DND-41 (cell line): ENCODE measurements at regions not wholly inside any gene's neighbourhood (a gene's known extent, or its start where the extent isn't known, plus 50 kb on each side); places are given as distances from the start of the nearest gene placed in this dataset.

ENCODE experiments used
- ATAC-seq: fragments of 200-7000 bp; cut with Tn5 transposase; 3 replicates; pipeline ENCODE4 v1.9.1; 2021; ENCODE audit warnings: low read depth; ENCODE audit not compliant: insufficient read depth
- DNase-seq: peaks from one replicate; pipeline ENCODE4 v3.0.0-alpha.2; 2020
- H2AFZ ChIP-seq: 2 replicates; pipeline ENCODE4 v1.6.0; 2012; ENCODE audit warnings: low read depth, low read length
- H3K27ac ChIP-seq: 2 replicates; pipeline ENCODE4 v1.5.1; 2012; ENCODE audit warnings: low read length, inconsistent platforms
- H3K27me3 ChIP-seq: fragments of 200-600 bp; sonication (generic); 2 replicates; pipeline ENCODE4 v1.6.0; 2012; ENCODE audit warnings: low read length, mild to moderate bottlenecking, inconsistent platforms; ENCODE audit not compliant: insufficient read depth, poor library complexity
- H3K36me3 ChIP-seq: 2 replicates; pipeline ENCODE4 v1.5.1; 2012; ENCODE audit warnings: low read length, inconsistent platforms; ENCODE audit not compliant: insufficient read depth
- H3K4me1 ChIP-seq: 2 replicates; pipeline ENCODE4 v1.5.1; 2012; ENCODE audit warnings: mild to moderate bottlenecking, low read length; ENCODE audit not compliant: insufficient read depth
- H3K4me2 ChIP-seq: 2 replicates; pipeline ENCODE4 v1.6.0; 2012; ENCODE audit warnings: mild to moderate bottlenecking, moderate library complexity, low read length, inconsistent platforms; ENCODE audit not compliant: insufficient read depth
- H3K4me3 ChIP-seq, 2 experiments: fragments of 200-600 bp in 1 of 2; shearing (Covaris generic) in 1 of 2; 2 replicates each; pipeline ENCODE4 v1.5.1; 2012 to 2016; ENCODE audit warnings: inconsistent platforms in 2 of 2, low read length in 2 of 2, mild to moderate bottlenecking in 2 of 2, low read depth in 1 of 2, moderate library complexity in 1 of 2
- H3K79me2 ChIP-seq: 2 replicates; pipeline ENCODE4 v1.6.0; 2012; ENCODE audit warnings: low read length, inconsistent platforms; ENCODE audit not compliant: insufficient read depth
- H3K9ac ChIP-seq: 2 replicates; pipeline ENCODE4 v1.6.0; 2012; ENCODE audit warnings: low read depth, mild to moderate bottlenecking, inconsistent platforms, low read length, moderate library complexity
- H3K9me3 ChIP-seq: 2 replicates; pipeline ENCODE4 v1.5.1; 2012; ENCODE audit warnings: low read length, moderate library complexity, mild to moderate bottlenecking, inconsistent platforms; ENCODE audit not compliant: insufficient read depth, severe bottlenecking
- H4K20me1 ChIP-seq: 2 replicates; pipeline ENCODE4 v1.6.0; 2012; ENCODE audit warnings: low read length; ENCODE audit not compliant: insufficient read depth
- EZH2 ChIP-seq: IDR thresholded peaks from 3 replicates; pipeline ENCODE4 v1.6.1; 2012; ENCODE audit warnings: borderline replicate concordance, low read depth, mild to moderate bottlenecking, moderate library complexity, low read length, inconsistent platforms; ENCODE audit not compliant: severe bottlenecking
- TF ChIP-seq, protein P1 (sequence below): IDR thresholded peaks from 2 replicates; pipeline ENCODE4 v1.5.1; 2012; ENCODE audit warnings: borderline replicate concordance, low read length, moderate library complexity, mild to moderate bottlenecking; ENCODE audit not compliant: poor library complexity, severe bottlenecking; ENCODE audit errors: extremely low read depth

DNA sequence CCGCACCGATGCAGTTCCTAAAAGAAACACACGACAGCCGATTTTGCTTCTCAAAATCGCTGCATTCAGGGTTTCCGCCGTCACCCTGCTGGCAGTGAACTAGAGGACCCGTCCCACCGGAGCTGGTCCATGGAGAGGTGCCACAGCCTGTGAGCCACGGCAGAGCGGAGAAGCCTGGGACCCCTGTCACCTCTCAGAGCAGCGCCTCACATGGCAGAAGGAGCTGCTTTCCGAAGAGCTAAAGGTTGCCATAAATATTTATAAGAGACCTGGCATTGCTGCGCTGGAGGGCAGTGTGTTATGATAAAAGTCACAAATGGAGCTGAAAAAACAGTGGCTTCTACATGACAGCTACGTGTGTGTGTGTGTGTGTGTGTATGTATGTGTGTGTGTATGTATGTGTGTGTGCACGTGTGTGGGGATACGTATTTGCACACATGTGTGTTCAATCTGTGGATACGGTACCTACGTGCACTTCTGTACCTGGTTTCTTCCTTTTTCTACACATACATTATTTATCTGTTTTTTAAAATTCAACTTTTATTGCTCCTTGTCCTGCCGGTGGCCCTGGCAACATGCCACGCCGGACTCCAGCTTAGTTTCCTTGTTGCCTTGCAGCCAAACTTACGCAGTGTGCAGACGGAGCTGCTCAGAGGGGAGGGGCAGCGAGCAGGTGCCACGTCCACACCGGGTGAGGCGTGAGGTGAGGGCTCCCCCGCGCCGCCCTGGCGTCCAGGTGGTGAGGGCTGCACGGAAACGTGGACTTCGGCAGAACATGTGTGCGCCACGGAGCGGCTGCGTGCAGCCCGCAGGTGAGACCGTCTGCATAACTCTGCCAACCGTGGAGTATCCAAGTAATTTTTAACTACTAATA lies 115.2 kb upstream of the PITRM1 start:
- DNase-seq (no peak), ATAC-seq (no peak)
- TF ChIP-seq EZH2, result no peak
- Histone ChIP-seq H3K4me2 (no peak overlapping the region), H4K20me1 (no peaks in the 10 kb centered on the region), H3K4me1 (no peaks in the 10 kb centered on the region), H3K9ac (no peak overlapping the region), H3K27me3 (no peaks in the 10 kb centered on the region), H3K27ac (no peak overlapping the region), H3K79me2 (no peaks in the 10 kb centered on the region), H3K4me3 (no peak overlapping the region), H3K9me3 (no peaks in the 10 kb centered on the region), H3K36me3 (no peaks in the 10 kb centered on the region), H2AFZ (no peak overlapping the region)

DNA sequence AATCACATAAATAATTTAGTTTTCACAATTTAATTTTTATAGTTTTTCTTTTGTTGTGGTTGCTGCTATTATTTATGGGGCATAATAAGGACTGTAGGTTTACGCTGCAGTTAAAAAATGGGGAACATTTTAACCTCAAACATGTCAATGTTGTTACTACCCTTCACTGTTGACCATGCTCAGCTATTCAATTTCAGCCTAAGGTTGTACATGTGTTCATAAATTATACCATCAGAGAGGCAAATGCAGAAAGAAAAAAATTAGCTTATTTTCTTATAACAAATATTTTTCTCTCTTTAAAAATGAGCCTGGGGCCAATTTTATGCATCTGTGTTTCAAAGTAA lies 110.1 kb upstream of the PITRM1 start:
- DNase-seq (no peak), ATAC-seq (no peak)
- Histone ChIP-seq H3K4me2 (no peak overlapping the region), H3K9ac (no peak overlapping the region), H3K27me3 (no peaks in the 10 kb centered on the region), H3K9me3 (no peaks in the 10 kb centered on the region), H2AFZ (no peak overlapping the region), H3K4me1 (no peaks in the 10 kb centered on the region), H3K4me3 (no peak overlapping the region), H4K20me1 (no peaks in the 10 kb centered on the region), H3K79me2 (no peaks in the 10 kb centered on the region), H3K36me3 (no peaks in the 10 kb centered on the region), H3K27ac (no peak overlapping the region)
- TF ChIP-seq, protein P1, sequence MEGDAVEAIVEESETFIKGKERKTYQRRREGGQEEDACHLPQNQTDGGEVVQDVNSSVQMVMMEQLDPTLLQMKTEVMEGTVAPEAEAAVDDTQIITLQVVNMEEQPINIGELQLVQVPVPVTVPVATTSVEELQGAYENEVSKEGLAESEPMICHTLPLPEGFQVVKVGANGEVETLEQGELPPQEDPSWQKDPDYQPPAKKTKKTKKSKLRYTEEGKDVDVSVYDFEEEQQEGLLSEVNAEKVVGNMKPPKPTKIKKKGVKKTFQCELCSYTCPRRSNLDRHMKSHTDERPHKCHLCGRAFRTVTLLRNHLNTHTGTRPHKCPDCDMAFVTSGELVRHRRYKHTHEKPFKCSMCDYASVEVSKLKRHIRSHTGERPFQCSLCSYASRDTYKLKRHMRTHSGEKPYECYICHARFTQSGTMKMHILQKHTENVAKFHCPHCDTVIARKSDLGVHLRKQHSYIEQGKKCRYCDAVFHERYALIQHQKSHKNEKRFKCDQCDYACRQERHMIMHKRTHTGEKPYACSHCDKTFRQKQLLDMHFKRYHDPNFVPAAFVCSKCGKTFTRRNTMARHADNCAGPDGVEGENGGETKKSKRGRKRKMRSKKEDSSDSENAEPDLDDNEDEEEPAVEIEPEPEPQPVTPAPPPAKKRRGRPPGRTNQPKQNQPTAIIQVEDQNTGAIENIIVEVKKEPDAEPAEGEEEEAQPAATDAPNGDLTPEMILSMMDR, result no peak
- TF ChIP-seq EZH2, result no peak

DNA sequence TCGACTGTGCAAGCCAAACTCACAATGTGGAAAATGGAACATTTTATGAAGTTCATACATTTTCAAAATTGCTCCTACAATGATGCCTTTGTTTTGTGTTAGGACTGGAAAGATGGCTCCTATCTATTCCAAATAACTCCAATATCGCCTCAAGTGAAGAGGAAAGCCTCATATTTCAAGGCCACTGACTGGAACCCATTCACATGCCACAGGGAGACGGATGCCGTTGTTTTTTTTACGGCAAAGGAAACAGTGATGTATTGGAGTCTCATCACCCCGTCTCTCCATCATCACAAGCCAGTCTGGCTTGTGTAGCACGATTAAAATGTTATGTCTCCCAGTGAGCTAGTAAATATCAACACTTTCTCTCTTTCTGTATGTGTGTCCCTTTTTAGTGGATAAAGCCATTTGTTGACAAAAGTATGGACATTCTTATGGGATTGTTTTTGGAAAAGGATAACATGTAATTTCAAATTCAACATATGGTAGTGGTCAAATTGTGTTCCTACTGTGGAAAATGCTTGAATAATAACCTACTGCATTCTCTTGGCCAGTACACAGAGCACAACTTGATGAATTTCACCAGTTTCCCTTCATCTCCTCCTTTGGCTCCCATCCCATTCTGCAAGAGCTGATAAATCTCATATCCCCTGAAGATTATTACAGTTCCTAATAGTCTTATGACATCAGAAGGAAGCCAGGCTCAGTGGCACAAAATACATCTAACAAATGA lies 109.5 kb upstream of the PITRM1 start:
- Histone ChIP-seq H3K9ac (no peak overlapping the region), H3K79me2 (no peaks in the 10 kb centered on the region), H4K20me1 (no peaks in the 10 kb centered on the region), H3K36me3 (no peaks in the 10 kb centered on the region), H3K4me3 (no peak overlapping the region), H3K27me3 (no peaks in the 10 kb centered on the region), H3K9me3 (no peaks in the 10 kb centered on the region), H3K27ac (no peak overlapping the region), H3K4me1 (no peaks in the 10 kb centered on the region), H3K4me2 (no peak overlapping the region), H2AFZ (no peak overlapping the region)
- DNase-seq (no peak), ATAC-seq (no peak)
- TF ChIP-seq, protein P1, result no peak
- no peak for TF ChIP-seq EZH2

DNA sequence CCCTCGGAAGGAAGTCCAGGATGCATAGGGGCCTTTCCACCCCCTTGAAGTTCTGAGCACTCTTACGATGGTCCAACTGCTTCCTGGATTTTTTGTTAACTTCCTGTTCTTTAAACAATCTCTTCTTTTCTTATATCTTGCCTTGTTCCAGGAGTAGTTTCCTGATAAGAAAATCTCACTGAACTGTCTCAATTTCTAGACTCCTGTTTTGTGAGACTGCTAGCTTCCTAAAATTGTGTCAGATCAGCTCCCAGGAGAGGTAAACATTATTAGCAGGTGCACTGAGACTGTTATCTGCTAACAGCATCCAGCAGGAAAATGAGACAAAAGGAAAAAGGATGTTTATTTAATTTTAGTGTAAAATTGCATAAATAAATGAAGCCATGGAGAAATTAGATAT lies 106.2 kb upstream of the PITRM1 start:
- H3K36me3 ChIP-seq, result no peaks in the 10 kb centered on the region
- no peaks in the 10 kb centered on the region for H3K4me1 ChIP-seq
- no peak overlapping the region for H3K9ac ChIP-seq
- H4K20me1 ChIP-seq, result no peaks in the 10 kb centered on the region
- no peak overlapping the region for H2AFZ ChIP-seq
- TF ChIP-seq, protein P1, result no peak
- TF ChIP-seq EZH2, result no peak
- DNase-seq (no peak), ATAC-seq (no peak)
- no peak overlapping the region for H3K4me2 ChIP-seq
- no peaks in the 10 kb centered on the region for H3K79me2 ChIP-seq
- no peaks in the 10 kb centered on the region for H3K27me3 ChIP-seq
- H3K4me3 ChIP-seq, result no peak overlapping the region
- H3K9me3 ChIP-seq, result no peaks in the 10 kb centered on the region
- H3K27ac ChIP-seq, result no peak overlapping the region
